GM19467 (cell line): ENCODE measurements at regions not wholly inside any gene's neighbourhood (a gene's known extent, or its start where the extent isn't known, plus 50 kb on each side); places are given as distances from the start of the nearest gene placed in this dataset.

Source experiments
- ATAC-seq: cut with Tn5 transposase; IDR thresholded peaks from one replicate; pipeline ENCODE4 v1.9.1; 2021; ENCODE audit warnings: mild to moderate bottlenecking, moderate library complexity; ENCODE audit not compliant: unreplicated experiment

GRCh38 chr3:59268170-59268569 is 218.3 kb upstream of the CFAP20DC start:
- ATAC-seq, result no peak

GRCh38 chr3:59267021-59267420 is 217.2 kb upstream of the CFAP20DC start:
- ATAC-seq, result no peak

GRCh38 chr3:59266551-59266950 is 216.7 kb upstream of the CFAP20DC start:
- ATAC-seq, result no peak

GRCh38 chr3:59265566-59265965 is 215.7 kb upstream of the CFAP20DC start:
- no peak for ATAC-seq

GRCh38 chr3:59264366-59264765 is 214.5 kb upstream of the CFAP20DC start:
- no peak for ATAC-seq

GRCh38 chr3:59263152-59263551 is 213.3 kb upstream of the CFAP20DC start:
- ATAC-seq, result no peak

GRCh38 chr3:59262076-59262498 is 212.3 kb upstream of the CFAP20DC start:
- ATAC-seq, result peak; percentile 79

- ATAC-seq, result no peak
These were observed 211.2 kb upstream of the CFAP20DC start for GRCh38 chr3:59261009-59261408.

- ATAC-seq, result no peak
These were observed 208.9 kb upstream of the CFAP20DC start for GRCh38 chr3:59258550-59259260.

GRCh38 chr3:59257506-59257905 is 207.7 kb upstream of the CFAP20DC start:
- no peak for ATAC-seq

GRCh38 chr3:59256230-59256629 is 206.4 kb upstream of the CFAP20DC start:
- no peak for ATAC-seq

- no peak for ATAC-seq
These were observed 205.2 kb upstream of the CFAP20DC start for GRCh38 chr3:59254976-59255375.

- no peak for ATAC-seq
These were observed 204.6 kb upstream of the CFAP20DC start for GRCh38 chr3:59254433-59254832.

GRCh38 chr3:59253523-59253922 is 203.7 kb upstream of the CFAP20DC start:
- ATAC-seq, result no peak

GRCh38 chr3:59251869-59252268 is 202.0 kb upstream of the CFAP20DC start:
- no peak for ATAC-seq

- ATAC-seq, result no peak
These were observed 200.8 kb upstream of the CFAP20DC start for GRCh38 chr3:59250600-59250999.

- no peak for ATAC-seq
These were observed 200.0 kb upstream of the CFAP20DC start for GRCh38 chr3:59249698-59250361.

- no peak for ATAC-seq
These were observed 199.2 kb upstream of the CFAP20DC start for GRCh38 chr3:59249004-59249403.

- peak; percentile 67 for ATAC-seq
These were observed 197.6 kb upstream of the CFAP20DC start for GRCh38 chr3:59247402-59247841.

GRCh38 chr3:59246719-59247401 is 197.0 kb upstream of the CFAP20DC start:
- no peak for ATAC-seq

GRCh38 chr3:59245859-59246501 is 196.2 kb upstream of the CFAP20DC start:
- ATAC-seq, result no peak
